ENCODE measurements at regions not wholly inside any gene's neighbourhood (a gene's known extent, or its start where the extent isn't known, plus 50 kb on each side); places are given as distances from the start of the nearest gene placed in this dataset.
A peak's percentile ranks its signal among the peaks of the same experiment; 100 is the strongest.

DNA sequence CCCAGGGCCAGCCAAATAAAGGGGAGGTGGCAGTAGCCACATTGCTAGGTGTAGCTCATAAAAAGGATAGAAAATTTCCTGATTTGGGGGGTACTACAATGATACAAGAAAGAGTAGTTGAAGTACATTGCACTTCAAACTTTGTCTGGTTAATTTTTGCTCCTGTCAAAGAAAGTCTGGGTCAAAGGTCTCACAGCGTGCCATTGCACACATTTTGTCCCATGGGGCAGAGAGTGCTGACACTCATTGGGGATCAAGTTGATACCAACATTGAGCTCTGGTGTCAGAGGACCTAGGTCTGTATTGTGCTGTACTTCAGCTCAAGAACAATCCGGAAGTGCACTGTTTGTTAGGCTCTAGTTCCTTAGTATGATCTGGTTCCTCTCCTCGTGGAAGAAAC, 229.2 kb upstream of the AGTR2 start:
- peaks cover 0 to 2% (median 0%) of the 10 kb centered on the region in 3 donors for H3K9me3 ChIP-seq (ENCODE audit: control extremely low read depth in 1 of 3, control insufficient read depth in 2 of 3, insufficient read depth in 1 of 3, low read length in 2 of 3)
- ATAC-seq (ENCODE audit: low read depth) (no peak), DNase-seq (no peak)
- no peak overlapping the region for H3K4me2 ChIP-seq (replicated peaks; ENCODE audit: low read depth, low read length, poor library complexity, severe bottlenecking)
- peaks cover 21% of the 10 kb centered on the region for H3K4me1 Mint-ChIP-seq
- no peaks in the 10 kb centered on the region for H3K79me2 ChIP-seq (ENCODE audit: control insufficient read depth, insufficient read depth, low read length)
- no peak overlapping the region for H3K9ac ChIP-seq (ENCODE audit: low read length)
- no peaks in the 10 kb centered on the region for H3K9me3 Mint-ChIP-seq (ENCODE audit: insufficient read depth)
- peaks cover 16 to 24% of the 10 kb centered on the region in 2 donors for H3K4me1 ChIP-seq (ENCODE audit: control insufficient read depth in 2 of 2, insufficient read depth in 2 of 2, low read length in 2 of 2)
- H3K4me3 Mint-ChIP-seq: no peak overlapping the region
- H3K27me3 ChIP-seq (replicated peaks in 1 of 4; ENCODE audit: control extremely low read depth in 1 of 4, control insufficient read depth in 3 of 4, insufficient read depth in 4 of 4, low read length in 3 of 4): no peaks in the 10 kb centered on the region
- H3K27ac ChIP-seq (ENCODE audit: low read length in 2 of 2): no peak overlapping the region
- no peaks in the 10 kb centered on the region for H3K36me3 ChIP-seq (replicated peaks in 1 of 2; ENCODE audit: control extremely low read depth in 1 of 2, control insufficient read depth in 1 of 2, extremely low read depth in 1 of 2, insufficient read depth in 2 of 2, low read length in 1 of 2)
- POLR2A ChIA-PET: no interaction called here
- intact Hi-C loops (cut with micrococcal nuclease): no loop called here
- no peaks in the 10 kb centered on the region for H3K27me3 Mint-ChIP-seq
- no peak for TF ChIP-seq EZH2 (IDR thresholded peaks at IDR 0.05; ENCODE audit: borderline replicate concordance, insufficient read depth, low read depth, low read length, poor library complexity, severe bottlenecking)
- TF ChIP-seq, protein P1, sequence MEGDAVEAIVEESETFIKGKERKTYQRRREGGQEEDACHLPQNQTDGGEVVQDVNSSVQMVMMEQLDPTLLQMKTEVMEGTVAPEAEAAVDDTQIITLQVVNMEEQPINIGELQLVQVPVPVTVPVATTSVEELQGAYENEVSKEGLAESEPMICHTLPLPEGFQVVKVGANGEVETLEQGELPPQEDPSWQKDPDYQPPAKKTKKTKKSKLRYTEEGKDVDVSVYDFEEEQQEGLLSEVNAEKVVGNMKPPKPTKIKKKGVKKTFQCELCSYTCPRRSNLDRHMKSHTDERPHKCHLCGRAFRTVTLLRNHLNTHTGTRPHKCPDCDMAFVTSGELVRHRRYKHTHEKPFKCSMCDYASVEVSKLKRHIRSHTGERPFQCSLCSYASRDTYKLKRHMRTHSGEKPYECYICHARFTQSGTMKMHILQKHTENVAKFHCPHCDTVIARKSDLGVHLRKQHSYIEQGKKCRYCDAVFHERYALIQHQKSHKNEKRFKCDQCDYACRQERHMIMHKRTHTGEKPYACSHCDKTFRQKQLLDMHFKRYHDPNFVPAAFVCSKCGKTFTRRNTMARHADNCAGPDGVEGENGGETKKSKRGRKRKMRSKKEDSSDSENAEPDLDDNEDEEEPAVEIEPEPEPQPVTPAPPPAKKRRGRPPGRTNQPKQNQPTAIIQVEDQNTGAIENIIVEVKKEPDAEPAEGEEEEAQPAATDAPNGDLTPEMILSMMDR (IDR thresholded peaks at IDR 0.05): no peak
- H4K20me1 ChIP-seq (ENCODE audit: control insufficient read depth, insufficient read depth, low read length, poor library complexity, severe bottlenecking): no peaks in the 10 kb centered on the region
- peak overlapping the region; percentile 39 for H2AFZ ChIP-seq (ENCODE audit: insufficient read depth, low read depth, low read length, poor library complexity, severe bottlenecking)
- 100% methylated on average over 1 of the region's 3 CpGs for WGBS (ENCODE audit: insufficient coverage)
- no peak overlapping the region for H3K27ac Mint-ChIP-seq
- H3K4me3 ChIP-seq (ENCODE audit: control extremely low read depth in 1 of 5, extremely low read depth in 1 of 5, insufficient read depth in 1 of 5, low read depth in 2 of 5, low read length in 4 of 5): no peak overlapping the region
- CTCF ChIA-PET: no interaction called here

DNA sequence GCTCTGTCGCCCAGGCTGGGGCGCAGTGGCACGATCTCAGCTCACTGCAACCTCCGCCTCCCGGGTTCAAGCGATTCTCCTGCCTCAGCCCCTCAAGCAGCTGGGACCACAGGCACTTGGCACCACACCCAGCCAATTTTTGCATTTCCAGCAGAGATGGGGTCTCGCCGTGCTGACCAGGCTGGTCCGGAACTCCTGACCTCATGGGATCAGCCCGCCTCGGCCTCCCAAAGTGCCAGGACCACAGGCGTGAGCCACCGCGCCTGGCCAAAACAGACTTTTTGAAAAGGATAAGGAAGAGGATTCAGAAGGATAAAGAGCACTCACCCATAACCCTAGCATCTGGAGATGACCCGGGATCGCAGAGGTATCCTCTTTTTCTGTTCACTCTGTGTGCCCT, 224.5 kb upstream of the AGTR2 start:
- TF ChIP-seq EZH2 (IDR thresholded peaks at IDR 0.05; ENCODE audit: borderline replicate concordance, insufficient read depth, low read depth, low read length, poor library complexity, severe bottlenecking): no peak
- TF ChIP-seq, protein P1 (IDR thresholded peaks at IDR 0.05): no peak
- POLR2A ChIA-PET: no interaction called here
- no peak overlapping the region for H3K4me2 ChIP-seq (replicated peaks; ENCODE audit: low read depth, low read length, poor library complexity, severe bottlenecking)
- Mint-ChIP-seq H3K4me1 (no peaks in the 10 kb centered on the region), H3K9me3 (ENCODE audit: insufficient read depth) (no peaks in the 10 kb centered on the region), H3K27ac (no peak overlapping the region), H3K4me3 (no peak overlapping the region), H3K27me3 (no peaks in the 10 kb centered on the region)
- DNase-seq: no peak
- 83% methylated on average over 2 of the region's 16 CpGs for WGBS (ENCODE audit: insufficient coverage)
- H3K79me2 ChIP-seq (ENCODE audit: control insufficient read depth, insufficient read depth, low read length): no peaks in the 10 kb centered on the region
- H3K9me3 ChIP-seq (ENCODE audit: control extremely low read depth in 1 of 3, control insufficient read depth in 2 of 3, insufficient read depth in 1 of 3, low read length in 2 of 3): no peaks in the 10 kb centered on the region
- H3K36me3 ChIP-seq (replicated peaks in 1 of 2; ENCODE audit: control extremely low read depth in 1 of 2, control insufficient read depth in 1 of 2, extremely low read depth in 1 of 2, insufficient read depth in 2 of 2, low read length in 1 of 2): no peaks in the 10 kb centered on the region
- H2AFZ ChIP-seq (ENCODE audit: insufficient read depth, low read depth, low read length, poor library complexity, severe bottlenecking): no peak overlapping the region
- no peaks in the 10 kb centered on the region for H3K27me3 ChIP-seq (replicated peaks in 1 of 4; ENCODE audit: control extremely low read depth in 1 of 4, control insufficient read depth in 3 of 4, insufficient read depth in 4 of 4, low read length in 3 of 4)
- CTCF ChIA-PET: no interaction called here
- H3K4me3 ChIP-seq (ENCODE audit: control extremely low read depth in 1 of 5, extremely low read depth in 1 of 5, insufficient read depth in 1 of 5, low read depth in 2 of 5, low read length in 4 of 5): no peak overlapping the region
- H3K4me1 ChIP-seq (ENCODE audit: control insufficient read depth in 2 of 2, insufficient read depth in 2 of 2, low read length in 2 of 2): no peaks in the 10 kb centered on the region
- H4K20me1 ChIP-seq (ENCODE audit: control insufficient read depth, insufficient read depth, low read length, poor library complexity, severe bottlenecking): no peaks in the 10 kb centered on the region
- no peak overlapping the region for H3K27ac ChIP-seq (ENCODE audit: low read length in 2 of 2)
- no peak for ATAC-seq (ENCODE audit: low read depth)
- H3K9ac ChIP-seq (ENCODE audit: low read length): no peak overlapping the region
- intact Hi-C loops (cut with micrococcal nuclease): no loop called here
